ENCODE measurements at regions not wholly inside any gene's neighbourhood (a gene's known extent, or its start where the extent isn't known, plus 50 kb on each side); places are given as distances from the start of the nearest gene placed in this dataset.

GRCh38 chr3:30225021-30225420 is 381.4 kb upstream of the TGFBR2 start:
- TF ChIP-seq, protein P1, sequence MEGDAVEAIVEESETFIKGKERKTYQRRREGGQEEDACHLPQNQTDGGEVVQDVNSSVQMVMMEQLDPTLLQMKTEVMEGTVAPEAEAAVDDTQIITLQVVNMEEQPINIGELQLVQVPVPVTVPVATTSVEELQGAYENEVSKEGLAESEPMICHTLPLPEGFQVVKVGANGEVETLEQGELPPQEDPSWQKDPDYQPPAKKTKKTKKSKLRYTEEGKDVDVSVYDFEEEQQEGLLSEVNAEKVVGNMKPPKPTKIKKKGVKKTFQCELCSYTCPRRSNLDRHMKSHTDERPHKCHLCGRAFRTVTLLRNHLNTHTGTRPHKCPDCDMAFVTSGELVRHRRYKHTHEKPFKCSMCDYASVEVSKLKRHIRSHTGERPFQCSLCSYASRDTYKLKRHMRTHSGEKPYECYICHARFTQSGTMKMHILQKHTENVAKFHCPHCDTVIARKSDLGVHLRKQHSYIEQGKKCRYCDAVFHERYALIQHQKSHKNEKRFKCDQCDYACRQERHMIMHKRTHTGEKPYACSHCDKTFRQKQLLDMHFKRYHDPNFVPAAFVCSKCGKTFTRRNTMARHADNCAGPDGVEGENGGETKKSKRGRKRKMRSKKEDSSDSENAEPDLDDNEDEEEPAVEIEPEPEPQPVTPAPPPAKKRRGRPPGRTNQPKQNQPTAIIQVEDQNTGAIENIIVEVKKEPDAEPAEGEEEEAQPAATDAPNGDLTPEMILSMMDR (IDR thresholded peaks at IDR 0.05) = no peak
- no peak for TF ChIP-seq POLR2A (IDR thresholded peaks at IDR 0.05)
